ENCODE measurements at regions not wholly inside any gene's neighbourhood (a gene's known extent, or its start where the extent isn't known, plus 50 kb on each side); places are given as distances from the start of the nearest gene placed in this dataset.

- no peak for DNase-seq
Observed at GRCh38 chr6:17047889-17048288, 54.0 kb upstream of the STMND1 start.

GRCh38 chr6:17045581-17046322 is 56.1 kb upstream of the STMND1 start:
- DNase-seq: peak; percentile 36

GRCh38 chr6:17043148-17043522 is 58.7 kb upstream of the STMND1 start:
- DNase-seq: no peak

GRCh38 chr6:17042422-17043147 is 59.3 kb upstream of the STMND1 start:
- DNase-seq: peak; percentile 89

- peak; percentile 79 for DNase-seq
Observed at GRCh38 chr6:17039266-17039665, 62.6 kb upstream of the STMND1 start.

- peak; percentile 60 for DNase-seq
Observed at GRCh38 chr6:17038316-17038715, 63.5 kb upstream of the STMND1 start.

GRCh38 chr6:17036065-17036393 is 65.8 kb upstream of the STMND1 start:
- no peak for DNase-seq

- DNase-seq: no peak
Observed at GRCh38 chr6:17035257-17036064, 66.4 kb upstream of the STMND1 start.

- DNase-seq: no peak
Observed at GRCh38 chr6:17033746-17034145, 68.1 kb upstream of the STMND1 start.

GRCh38 chr6:17032988-17033634 is 68.7 kb upstream of the STMND1 start:
- DNase-seq: peak; percentile 89

GRCh38 chr6:17032590-17032987 is 69.3 kb upstream of the STMND1 start:
- DNase-seq: peak; percentile 66

GRCh38 chr6:17031961-17032360 is 69.9 kb upstream of the STMND1 start:
- DNase-seq: no peak

- DNase-seq: no peak
Observed at GRCh38 chr6:17027441-17027840, 74.4 kb upstream of the STMND1 start.

GRCh38 chr6:17022604-17023003 is 79.2 kb upstream of the STMND1 start:
- no peak for DNase-seq

GRCh38 chr6:17021539-17021889 is 80.3 kb upstream of the STMND1 start:
- DNase-seq: peak; percentile 9

GRCh38 chr6:17020889-17021538 is 80.8 kb upstream of the STMND1 start:
- no peak for DNase-seq

GRCh38 chr6:17018425-17018824 is 83.4 kb upstream of the STMND1 start:
- no peak for DNase-seq

- DNase-seq: no peak
Observed at GRCh38 chr6:17017416-17017815, 84.4 kb upstream of the STMND1 start.

- no peak for DNase-seq
Observed at GRCh38 chr6:17015551-17016381, 86.1 kb upstream of the STMND1 start.

GRCh38 chr6:17015144-17015543 is 86.7 kb upstream of the STMND1 start:
- DNase-seq: peak; percentile 74

GRCh38 chr6:17013701-17014100 is 88.1 kb upstream of the STMND1 start:
- DNase-seq: peak; percentile 63

All from NCI-H226 (cell line).